ENCODE measurements at regions not wholly inside any gene's neighbourhood (a gene's known extent, or its start where the extent isn't known, plus 50 kb on each side); places are given as distances from the start of the nearest gene placed in this dataset.
"Not testable (repeated sequence)": the region's sequence is repeated elsewhere in the genome, so short reads cannot be mapped to it uniquely, and the experiment has no call there.

DNA sequence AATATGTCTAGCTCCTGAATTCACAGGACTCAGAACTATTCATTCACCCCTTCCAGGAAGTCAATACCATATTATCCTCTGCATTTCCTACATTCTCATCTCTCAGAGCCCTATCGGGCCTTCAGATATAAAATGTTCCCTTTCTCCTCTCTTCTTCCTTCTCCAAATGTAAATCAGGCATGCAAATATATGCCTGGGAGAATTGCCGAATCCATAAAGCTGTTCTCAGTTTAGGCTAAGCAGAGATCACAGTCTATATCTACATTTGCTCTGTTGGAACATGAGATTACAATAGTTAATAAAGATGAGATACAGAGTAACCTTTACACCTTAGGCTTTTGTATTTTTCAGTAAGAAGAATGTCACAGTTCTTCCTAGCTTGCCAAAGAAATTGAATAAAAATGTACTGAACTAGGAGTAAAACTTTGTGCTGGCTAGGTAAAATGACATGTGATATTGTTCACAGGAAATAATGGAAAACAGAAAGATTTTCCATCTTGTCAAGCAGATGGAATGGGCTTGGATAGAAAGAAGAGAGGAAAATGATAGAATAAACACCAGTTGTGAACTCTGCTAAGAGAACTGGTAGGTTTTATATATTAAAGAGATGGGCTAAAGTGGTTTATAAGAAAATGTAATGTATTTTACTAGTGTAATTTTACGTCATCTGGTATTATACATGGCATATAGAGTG is 161.5 kb downstream of the NRIP1 start:
- DNase-seq, result no peak

DNA sequence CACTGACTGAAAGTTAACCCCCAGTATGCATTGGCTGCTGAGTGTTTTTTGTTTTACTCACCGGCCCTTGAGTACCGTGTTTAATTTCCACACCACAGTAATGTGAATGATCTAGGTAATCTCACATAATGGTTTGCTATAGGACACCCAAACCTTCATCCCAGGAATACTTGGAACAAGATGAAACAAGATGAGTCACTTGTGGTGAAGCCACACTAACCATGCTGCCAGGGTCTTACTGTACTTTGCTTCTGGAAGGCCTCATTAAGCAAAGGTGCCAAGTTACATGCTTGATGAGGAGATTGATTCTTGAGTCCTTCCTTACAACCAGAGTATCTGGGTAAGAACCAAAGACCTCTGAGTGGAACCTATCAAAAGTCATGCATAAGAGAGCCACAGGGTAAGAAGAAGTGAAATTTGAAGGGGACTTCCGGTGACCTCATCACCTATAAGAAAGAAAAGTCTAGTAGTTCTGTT is 163.3 kb downstream of the NRIP1 start:
- DNase-seq, result no peak

DNA sequence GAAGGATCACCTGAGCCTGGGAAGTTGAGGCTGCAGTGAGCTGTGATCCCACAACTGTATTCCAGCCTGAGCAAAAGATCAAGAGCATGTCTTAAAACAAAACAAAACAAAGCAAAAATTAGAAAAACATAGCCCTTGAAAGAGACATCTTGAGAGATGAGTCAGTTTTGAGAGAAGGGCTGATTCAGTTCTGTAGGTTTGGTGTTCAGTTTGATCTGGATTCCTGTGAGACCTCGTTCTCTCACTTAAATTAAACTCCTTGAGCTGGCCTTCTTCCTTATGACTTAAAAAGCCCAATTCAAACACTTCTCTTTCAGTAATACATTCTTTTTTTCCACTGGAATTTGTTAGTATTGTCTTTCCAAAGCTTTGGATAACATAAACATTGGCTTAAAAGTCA is 164.2 kb downstream of the NRIP1 start:
- no peak for DNase-seq

- no peak for DNase-seq
Observed at GRCh38 chr21:14900058-14900457, 164.7 kb downstream of the NRIP1 start.

DNA sequence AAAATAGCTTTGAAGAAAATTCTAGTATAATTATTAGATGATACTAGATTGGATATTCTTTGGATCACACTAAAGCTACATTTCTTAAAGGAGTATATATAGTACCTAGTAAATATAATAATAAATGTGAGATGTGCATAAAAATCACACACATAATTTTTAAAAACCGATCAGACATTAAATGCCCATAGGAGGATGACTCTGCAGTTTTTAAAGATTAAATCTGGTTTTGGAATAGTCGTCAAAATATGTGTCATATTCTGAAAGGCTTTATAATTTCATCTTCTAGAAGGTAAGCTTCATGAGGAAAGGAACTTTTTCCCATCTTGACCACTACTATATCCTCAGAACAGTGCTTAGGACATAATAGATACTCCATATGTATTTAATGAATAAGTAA is 169.0 kb downstream of the NRIP1 start:
- no peak for DNase-seq

GRCh38 chr21:14890141-14890540 is 174.7 kb downstream of the NRIP1 start:
- DNase-seq, result no peak

GRCh38 chr21:14889080-14889810 is 175.6 kb downstream of the NRIP1 start:
- DNase-seq, result no peak

- no peak for DNase-seq
Observed at GRCh38 chr21:14888202-14888601, 176.6 kb downstream of the NRIP1 start.

- no peak for DNase-seq
Observed at GRCh38 chr21:14886001-14886400, 178.8 kb downstream of the NRIP1 start.

- DNase-seq, result no peak
Observed at GRCh38 chr21:14883351-14883750, 181.4 kb downstream of the NRIP1 start.

- DNase-seq, result not testable (repeated sequence)
Observed at GRCh38 chr21:14882545-14882944, 182.3 kb downstream of the NRIP1 start.

- DNase-seq, result no peak
Observed at GRCh38 chr21:14881863-14882499, 182.8 kb downstream of the NRIP1 start.

DNA sequence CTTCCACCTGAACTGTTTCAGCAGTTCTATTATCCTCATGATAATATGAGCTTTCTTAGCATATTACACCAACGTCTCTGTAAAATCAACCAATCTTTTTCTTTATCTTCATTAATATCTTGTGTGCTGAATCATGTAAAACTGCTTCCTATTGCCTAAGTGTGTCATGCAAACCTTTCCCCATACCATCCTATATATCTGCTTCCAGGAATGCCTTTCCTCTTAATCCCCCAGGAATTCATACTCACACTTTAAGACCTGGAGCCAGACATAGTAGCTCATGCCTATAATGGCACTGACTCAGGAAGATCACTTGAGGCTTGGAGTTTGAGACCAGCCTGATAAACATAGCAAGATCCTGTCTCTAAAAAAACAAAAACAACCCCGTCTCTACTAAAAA is 183.9 kb downstream of the NRIP1 start:
- DNase-seq, result no peak

DNA sequence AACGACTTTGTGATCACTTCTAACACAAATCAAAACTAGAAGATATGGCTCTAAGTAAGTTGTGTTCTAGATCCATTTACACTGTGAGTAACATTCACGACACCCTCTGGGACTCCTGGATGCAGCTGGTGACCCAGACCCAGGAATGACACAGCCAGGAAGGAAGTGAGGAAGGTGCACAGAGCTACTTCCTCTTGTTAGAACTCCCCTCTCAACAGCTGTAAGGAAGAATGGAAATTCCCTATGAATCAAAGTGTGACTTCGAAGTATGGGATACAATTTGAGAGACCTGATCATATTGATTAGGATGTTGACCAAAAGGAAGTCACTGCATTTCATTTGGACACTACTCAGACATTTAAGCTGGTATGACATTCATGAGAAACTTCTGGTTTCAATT is 185.3 kb downstream of the NRIP1 start:
- no peak for DNase-seq

GRCh38 chr21:14878971-14879370 is 185.8 kb downstream of the NRIP1 start:
- DNase-seq, result no peak

- DNase-seq, result no peak
Observed at GRCh38 chr21:14877581-14878228, 187.1 kb downstream of the NRIP1 start.

- no peak for DNase-seq
Observed at GRCh38 chr21:14876524-14876840, 188.3 kb downstream of the NRIP1 start.

GRCh38 chr21:14875704-14876523 is 188.9 kb downstream of the NRIP1 start:
- DNase-seq, result no peak

DNA sequence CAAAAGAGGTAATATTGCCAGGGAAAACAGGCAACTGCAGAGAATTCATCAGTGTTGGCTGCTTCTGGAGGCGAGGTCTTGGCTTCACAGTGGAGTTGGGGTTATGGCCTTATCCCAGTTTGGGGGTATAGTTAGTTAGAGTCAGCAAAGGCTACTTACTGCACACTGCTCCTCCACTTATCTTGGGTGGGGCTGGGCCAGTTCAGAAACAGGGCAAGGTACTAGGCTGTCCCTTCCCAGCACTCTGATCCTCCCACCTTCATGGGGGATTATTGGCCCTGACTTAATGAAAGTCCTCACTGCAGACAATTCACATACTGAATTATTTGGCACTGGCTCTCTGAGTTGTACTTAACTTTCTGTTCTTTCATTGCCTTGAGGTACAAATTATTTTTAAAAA is 189.6 kb downstream of the NRIP1 start:
- no peak for DNase-seq

- no peak for DNase-seq
Observed at GRCh38 chr21:14874379-14874778, 190.4 kb downstream of the NRIP1 start.

DNA sequence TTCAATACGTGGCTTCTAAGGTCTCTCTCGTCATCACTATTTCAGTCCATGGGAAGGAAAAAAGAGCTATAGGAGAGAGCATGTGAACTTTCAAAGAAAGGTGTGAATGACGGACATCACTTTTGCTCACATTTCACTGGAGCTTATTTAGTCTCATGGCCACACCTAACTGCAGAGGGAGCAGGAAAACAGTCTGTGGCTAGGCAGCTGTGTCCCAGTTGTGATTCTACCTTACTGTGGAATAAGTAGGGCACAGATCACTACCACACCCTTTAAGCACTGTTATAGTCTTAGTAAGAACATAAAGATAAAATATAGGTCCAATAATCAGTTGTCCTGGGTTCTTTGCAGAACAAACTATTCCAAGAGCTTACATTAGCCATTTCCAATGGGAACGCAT is 192.9 kb downstream of the NRIP1 start:
- DNase-seq, result no peak

DNA sequence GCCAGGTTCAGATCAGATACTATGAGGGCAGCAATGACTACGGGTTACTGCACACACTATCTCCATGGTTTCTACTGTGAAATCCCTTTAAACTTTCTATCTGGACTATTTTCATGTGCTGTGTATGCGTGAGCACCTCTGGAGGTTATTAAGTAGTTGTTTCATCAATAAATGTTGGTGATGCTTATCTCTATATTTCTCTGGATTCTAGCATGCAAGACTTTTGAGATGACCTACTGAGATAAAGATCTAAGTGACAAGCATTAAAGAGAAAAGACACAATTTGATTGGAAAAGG is 194.0 kb downstream of the NRIP1 start:
- DNase-seq, result no peak

All from skin of body (tissue), 1 donor.